ENCODE measurements at regions not wholly inside any gene's neighbourhood (a gene's known extent, or its start where the extent isn't known, plus 50 kb on each side); places are given as distances from the start of the nearest gene placed in this dataset.

DNA sequence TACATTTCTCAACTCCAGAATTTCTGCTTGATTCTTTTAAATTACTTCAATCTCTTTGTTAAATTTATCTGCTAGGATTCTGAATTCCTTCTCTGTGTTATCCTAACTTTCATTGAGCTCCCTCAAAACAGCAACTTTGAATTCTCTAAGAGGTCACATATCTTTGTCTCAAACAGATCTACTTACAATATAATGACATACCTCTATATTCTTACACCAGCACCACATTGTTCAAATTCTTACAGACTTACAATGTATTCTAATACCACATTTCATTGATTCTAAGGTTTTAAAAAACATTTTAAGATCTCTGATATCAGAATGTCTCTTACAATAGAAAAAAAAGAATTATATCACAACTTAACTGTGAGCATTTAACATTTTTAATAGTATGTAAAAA is 77.4 kb downstream of the DIRAS3 start:
- intact Hi-C loops (cut with DNase I): no loop called here
- Histone ChIP-seq H3K9me3 (peaks cover 0 to 6% (median 0%) of the 10 kb centered on the region in 12 donors), H3K4me1 (no peaks in the 10 kb centered on the region), H3K27ac (no peak overlapping the region), H3K4me3 (no peak overlapping the region), H3K27me3 (no peaks in the 10 kb centered on the region), H3K36me3 (no peaks in the 10 kb centered on the region)
- DNase-seq (no peak), ATAC-seq (no peak)
- no peak for TF ChIP-seq POLR2A (IDR thresholded peaks at IDR 0.05)
- TF ChIP-seq, protein P1, sequence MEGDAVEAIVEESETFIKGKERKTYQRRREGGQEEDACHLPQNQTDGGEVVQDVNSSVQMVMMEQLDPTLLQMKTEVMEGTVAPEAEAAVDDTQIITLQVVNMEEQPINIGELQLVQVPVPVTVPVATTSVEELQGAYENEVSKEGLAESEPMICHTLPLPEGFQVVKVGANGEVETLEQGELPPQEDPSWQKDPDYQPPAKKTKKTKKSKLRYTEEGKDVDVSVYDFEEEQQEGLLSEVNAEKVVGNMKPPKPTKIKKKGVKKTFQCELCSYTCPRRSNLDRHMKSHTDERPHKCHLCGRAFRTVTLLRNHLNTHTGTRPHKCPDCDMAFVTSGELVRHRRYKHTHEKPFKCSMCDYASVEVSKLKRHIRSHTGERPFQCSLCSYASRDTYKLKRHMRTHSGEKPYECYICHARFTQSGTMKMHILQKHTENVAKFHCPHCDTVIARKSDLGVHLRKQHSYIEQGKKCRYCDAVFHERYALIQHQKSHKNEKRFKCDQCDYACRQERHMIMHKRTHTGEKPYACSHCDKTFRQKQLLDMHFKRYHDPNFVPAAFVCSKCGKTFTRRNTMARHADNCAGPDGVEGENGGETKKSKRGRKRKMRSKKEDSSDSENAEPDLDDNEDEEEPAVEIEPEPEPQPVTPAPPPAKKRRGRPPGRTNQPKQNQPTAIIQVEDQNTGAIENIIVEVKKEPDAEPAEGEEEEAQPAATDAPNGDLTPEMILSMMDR (IDR thresholded peaks at IDR 0.05): no peak

DNA sequence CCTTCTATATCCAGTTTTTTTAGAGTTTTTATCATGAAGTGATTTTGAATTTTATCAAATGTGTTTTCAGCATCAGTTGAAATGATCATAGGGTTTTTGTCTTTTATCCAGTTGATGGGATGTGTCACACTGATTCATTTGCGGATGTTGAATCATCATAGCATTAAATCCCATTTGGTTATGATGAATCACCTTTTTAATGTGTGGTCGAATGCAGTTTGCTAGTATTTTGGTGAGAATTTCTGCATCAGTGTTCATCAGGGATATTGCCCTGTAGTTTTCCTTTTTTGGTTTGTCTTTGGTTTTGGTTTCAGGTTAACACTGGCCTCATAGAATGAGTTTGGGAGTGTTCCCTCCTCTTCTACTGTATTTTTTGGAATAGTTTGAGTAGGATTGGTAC is 80.3 kb downstream of the DIRAS3 start:
- H3K36me3 ChIP-seq: no peaks in the 10 kb centered on the region
- 71 to 80% (median 78%) methylated on average over 2 of the region's 2 CpGs for WGBS, 4 donors
- no peak for TF ChIP-seq POLR2A (IDR thresholded peaks at IDR 0.05)
- TF ChIP-seq, protein P1 (IDR thresholded peaks at IDR 0.05): no peak
- H3K4me1 ChIP-seq: no peaks in the 10 kb centered on the region
- H3K27me3 ChIP-seq: no peaks in the 10 kb centered on the region
- ATAC-seq (no peak), DNase-seq (no peak)
- H3K27ac ChIP-seq: no peak overlapping the region
- H3K9me3 ChIP-seq: peaks cover 0 to 6% (median 0%) of the 10 kb centered on the region in 12 donors
- H3K4me3 ChIP-seq: no peak overlapping the region
- intact Hi-C loops (cut with DNase I): no loop called here

DNA sequence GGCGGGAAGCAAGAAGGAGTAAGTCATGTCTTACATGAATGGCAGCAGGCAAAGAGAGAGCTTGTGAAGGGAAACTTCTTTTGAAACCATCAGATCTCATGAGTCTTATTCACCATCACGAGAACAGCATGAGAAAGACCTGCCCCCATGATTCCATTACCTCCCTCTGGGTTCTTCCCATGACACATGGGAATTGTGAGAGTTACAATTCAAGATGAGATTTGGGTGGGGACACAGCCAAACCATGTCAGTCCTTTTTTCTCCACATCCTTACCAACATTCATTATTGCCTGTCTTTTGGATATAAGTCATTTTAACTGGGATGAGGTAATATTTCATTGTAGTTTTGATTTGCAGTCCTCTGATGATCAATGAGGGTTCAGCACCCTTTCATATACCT is 81.0 kb downstream of the DIRAS3 start:
- no peaks in the 10 kb centered on the region for H3K4me1 ChIP-seq

DNA sequence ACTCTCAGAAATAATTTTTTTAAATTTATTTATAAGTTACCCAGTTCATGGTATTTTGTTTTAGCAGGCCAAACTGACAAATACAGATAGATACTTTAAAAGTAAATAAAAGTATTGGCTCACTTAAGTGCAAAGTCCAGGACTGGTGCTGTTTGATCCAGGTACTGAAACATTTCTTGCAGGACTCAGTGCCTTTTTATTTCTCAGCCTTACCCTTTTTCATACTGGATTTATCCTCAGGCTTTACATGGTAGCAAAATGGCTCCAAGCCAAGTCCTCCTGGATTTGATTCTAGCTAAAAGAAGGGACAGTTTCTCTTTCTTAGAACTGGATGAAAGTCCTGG is 83.8 kb downstream of the DIRAS3 start:
- ATAC-seq (no peak), DNase-seq (no peak)
- intact Hi-C loops (cut with DNase I): no loop called here
- Histone ChIP-seq H3K36me3 (no peaks in the 10 kb centered on the region), H3K4me3 (no peak overlapping the region), H3K27ac (no peak overlapping the region), H3K27me3 (no peaks in the 10 kb centered on the region), H3K9me3 (peaks cover 0 to 26% (median 10%) of the 10 kb centered on the region in 12 donors), H3K4me1 (no peaks in the 10 kb centered on the region)
- TF ChIP-seq, protein P1 (IDR thresholded peaks at IDR 0.05): no peak
- TF ChIP-seq POLR2A (IDR thresholded peaks at IDR 0.05): no peak

More for the DNA sequence above, 81.0 kb downstream of the DIRAS3 start:
- Histone ChIP-seq H3K36me3 (no peaks in the 10 kb centered on the region), H3K27me3 (no peaks in the 10 kb centered on the region), H3K9me3 (peaks cover 0 to 6% (median 0%) of the 10 kb centered on the region in 12 donors), H3K27ac (no peak overlapping the region), H3K4me3 (no peak overlapping the region)
- intact Hi-C loops (cut with DNase I): no loop called here
- ATAC-seq (no peak), DNase-seq (no peak)
- WGBS, 4 donors: 80 to 92% (median 86%) methylated on average over 2 of the region's 2 CpGs
- no peak for TF ChIP-seq POLR2A (IDR thresholded peaks at IDR 0.05)
- TF ChIP-seq, protein P1 (IDR thresholded peaks at IDR 0.05): no peak

Measured in heart left ventricle (tissue), 16 donors.